ENCODE measurements at regions not wholly inside any gene's neighbourhood (a gene's known extent, or its start where the extent isn't known, plus 50 kb on each side); places are given as distances from the start of the nearest gene placed in this dataset.
"Not testable (repeated sequence)": the region's sequence is repeated elsewhere in the genome, so short reads cannot be mapped to it uniquely, and the experiment has no call there.

- DNase-seq (ENCODE audit: low read depth in 2 of 2), result peak; percentile 10 to 31
Observed at GRCh38 chr2:87315183-87315902, 293.7 kb upstream of the PLGLB1 start.

GRCh38 chr2:87317193-87317592, 295.5 kb upstream of the PLGLB1 start:
- DNase-seq (ENCODE audit: low read depth in 2 of 2), result not testable (repeated sequence)

GRCh38 chr2:87318814-87319491, 297.3 kb upstream of the PLGLB1 start:
- not testable (repeated sequence) for DNase-seq (ENCODE audit: low read depth in 2 of 2)

- not testable (repeated sequence) for DNase-seq (ENCODE audit: low read depth in 2 of 2)
Observed at GRCh38 chr2:87319705-87320104, 298.1 kb upstream of the PLGLB1 start.

GRCh38 chr2:87321201-87321600, 299.6 kb upstream of the PLGLB1 start:
- not testable (repeated sequence) for DNase-seq (ENCODE audit: low read depth in 2 of 2)

GRCh38 chr2:87324335-87325041, 302.8 kb upstream of the PLGLB1 start:
- not testable (repeated sequence) for DNase-seq (ENCODE audit: low read depth in 2 of 2)

- not testable (repeated sequence) for DNase-seq (ENCODE audit: low read depth in 2 of 2)
Observed at GRCh38 chr2:87325042-87325910, 303.6 kb upstream of the PLGLB1 start.

- DNase-seq (ENCODE audit: low read depth in 2 of 2), result not testable (repeated sequence)
Observed at GRCh38 chr2:87325911-87326294, 304.3 kb upstream of the PLGLB1 start.

- DNase-seq (ENCODE audit: low read depth in 2 of 2), result not testable (repeated sequence)
Observed at GRCh38 chr2:87326754-87327153, 305.1 kb upstream of the PLGLB1 start.

GRCh38 chr2:87327648-87328371, 306.2 kb upstream of the PLGLB1 start:
- not testable (repeated sequence) for DNase-seq (ENCODE audit: low read depth in 2 of 2)

GRCh38 chr2:87329529-87329928, 307.9 kb upstream of the PLGLB1 start:
- not testable (repeated sequence) for DNase-seq (ENCODE audit: low read depth in 2 of 2)

- DNase-seq (ENCODE audit: low read depth in 2 of 2), result not testable (repeated sequence)
Observed at GRCh38 chr2:87330486-87330885, 308.8 kb upstream of the PLGLB1 start.

- DNase-seq (ENCODE audit: low read depth in 2 of 2), result not testable (repeated sequence)
Observed at GRCh38 chr2:87331940-87332583, 310.4 kb upstream of the PLGLB1 start.

- DNase-seq (ENCODE audit: low read depth in 2 of 2), result not testable (repeated sequence)
Observed at GRCh38 chr2:87334888-87335287, 313.2 kb upstream of the PLGLB1 start.

GRCh38 chr2:87338998-87339397, 317.4 kb upstream of the PLGLB1 start:
- DNase-seq (ENCODE audit: low read depth in 2 of 2), result not testable (repeated sequence)

- peak; percentile 54 to 61 for DNase-seq (ENCODE audit: low read depth in 2 of 2)
Observed at GRCh38 chr2:87341601-87342014, 320.0 kb upstream of the PLGLB1 start.

GRCh38 chr2:87342175-87342574, 320.5 kb upstream of the PLGLB1 start:
- DNase-seq (ENCODE audit: low read depth in 2 of 2), result not testable (repeated sequence)

GRCh38 chr2:87343347-87343746, 321.7 kb upstream of the PLGLB1 start:
- DNase-seq (ENCODE audit: low read depth in 2 of 2), result not testable (repeated sequence)

GRCh38 chr2:87345283-87345682, 323.6 kb upstream of the PLGLB1 start:
- not testable (repeated sequence) for DNase-seq (ENCODE audit: low read depth in 2 of 2)

GRCh38 chr2:87348556-87348955, 326.9 kb upstream of the PLGLB1 start:
- DNase-seq (ENCODE audit: low read depth in 2 of 2), result not testable (repeated sequence)
